HG02973 (cell line): ENCODE measurements at regions not wholly inside any gene's neighbourhood (a gene's known extent, or its start where the extent isn't known, plus 50 kb on each side); places are given as distances from the start of the nearest gene placed in this dataset.

Experiments
- ATAC-seq: cut with Tn5 transposase; IDR thresholded peaks from one replicate; pipeline ENCODE4 v1.9.1; 2021; ENCODE audit warnings: moderate library complexity; ENCODE audit not compliant: unreplicated experiment

GRCh38 chr11:62073061-62073460 is 50.8 kb upstream of the INCENP start:
- no peak for ATAC-seq

GRCh38 chr11:62071408-62071807 is 52.4 kb upstream of the INCENP start:
- ATAC-seq, result no peak

- ATAC-seq, result no peak
Measured at GRCh38 chr11:62069986-62070919, 53.6 kb upstream of the INCENP start.

- ATAC-seq, result no peak
Measured at GRCh38 chr11:62069374-62069773, 54.4 kb upstream of the INCENP start.

GRCh38 chr11:62068730-62069129 is 55.1 kb upstream of the INCENP start:
- ATAC-seq, result no peak

- no peak for ATAC-seq
Measured at GRCh38 chr11:62067741-62068140, 56.1 kb upstream of the INCENP start.

- ATAC-seq, result no peak
Measured at GRCh38 chr11:62064221-62064620, 59.6 kb upstream of the INCENP start.

- ATAC-seq, result no peak
Measured at GRCh38 chr11:62062223-62062861, 61.5 kb upstream of the INCENP start.

- ATAC-seq, result no peak
Measured at GRCh38 chr11:62061356-62062222, 62.2 kb upstream of the INCENP start.

- no peak for ATAC-seq
Measured at GRCh38 chr11:62057069-62057468, 66.7 kb upstream of the INCENP start.

- ATAC-seq, result no peak
Measured at GRCh38 chr11:62055970-62056369, 67.8 kb upstream of the INCENP start.

- ATAC-seq, result no peak
Measured at GRCh38 chr11:62054484-62055121, 69.2 kb upstream of the INCENP start.

GRCh38 chr11:62054081-62054480 is 69.7 kb upstream of the INCENP start:
- ATAC-seq, result no peak

GRCh38 chr11:62050716-62051115 is 73.1 kb upstream of the INCENP start:
- no peak for ATAC-seq

GRCh38 chr11:62048100-62048499 is 75.7 kb upstream of the INCENP start:
- ATAC-seq, result no peak

- ATAC-seq, result no peak
Measured at GRCh38 chr11:62046568-62047100, 77.2 kb upstream of the INCENP start.

GRCh38 chr11:62044639-62045121 is 77.2 kb upstream of the FTH1 start:
- no peak for ATAC-seq

GRCh38 chr11:62035293-62035692 is 67.9 kb upstream of the FTH1 start:
- no peak for ATAC-seq

GRCh38 chr11:62034036-62034338 is 66.6 kb upstream of the FTH1 start:
- ATAC-seq, result no peak

GRCh38 chr11:62033191-62034035 is 66.0 kb upstream of the FTH1 start:
- ATAC-seq, result no peak
